DND-41 (cell line): ENCODE measurements at regions not wholly inside any gene's neighbourhood (a gene's known extent, or its start where the extent isn't known, plus 50 kb on each side); places are given as distances from the start of the nearest gene placed in this dataset.

ENCODE experiments used
- CTCF ChIP-seq: IDR thresholded peaks from 2 replicates; pipeline ENCODE4 v1.5.1; 2012; ENCODE audit warnings: borderline replicate concordance, low read length, moderate library complexity, mild to moderate bottlenecking; ENCODE audit not compliant: poor library complexity, severe bottlenecking; ENCODE audit errors: extremely low read depth
- EZH2 ChIP-seq: IDR thresholded peaks from 3 replicates; pipeline ENCODE4 v1.6.1; 2012; ENCODE audit warnings: borderline replicate concordance, low read depth, mild to moderate bottlenecking, moderate library complexity, low read length, inconsistent platforms; ENCODE audit not compliant: severe bottlenecking

- TF ChIP-seq CTCF (no peak), EZH2 (no peak)
Measured at GRCh38 chr16:31678649-31679325, 151.1 kb downstream of the AHSP start.
